Kidney epithelial cell (primary cell): ENCODE measurements at regions not wholly inside any gene's neighbourhood (a gene's known extent, or its start where the extent isn't known, plus 50 kb on each side); places are given as distances from the start of the nearest gene placed in this dataset.

Experiments
- DNase-seq: peaks from one replicate; pipeline ENCODE4 v3.0.0-alpha.2; 2010; ENCODE audit warnings: low read depth
- H3K27me3 ChIP-seq: 2 replicates; pipeline ENCODE4 v1.6.0; 2011; ENCODE audit warnings: low read length; ENCODE audit not compliant: control insufficient read depth, insufficient read depth
- H3K36me3 ChIP-seq: 2 replicates; pipeline ENCODE4 v1.5.1; 2011; ENCODE audit warnings: low read length; ENCODE audit not compliant: control insufficient read depth, insufficient read depth
- H3K4me3 ChIP-seq: 2 replicates; pipeline ENCODE4 v1.5.1; 2011; ENCODE audit warnings: low read depth, mild to moderate bottlenecking, control low read depth, low read length
- CTCF ChIP-seq: IDR thresholded peaks from 2 replicates; pipeline ENCODE4 v1.5.1; 2011; ENCODE audit warnings: mild to moderate bottlenecking, moderate library complexity, low read length, control low read depth, inconsistent platforms; ENCODE audit not compliant: insufficient read depth, poor library complexity, severe bottlenecking

DNA sequence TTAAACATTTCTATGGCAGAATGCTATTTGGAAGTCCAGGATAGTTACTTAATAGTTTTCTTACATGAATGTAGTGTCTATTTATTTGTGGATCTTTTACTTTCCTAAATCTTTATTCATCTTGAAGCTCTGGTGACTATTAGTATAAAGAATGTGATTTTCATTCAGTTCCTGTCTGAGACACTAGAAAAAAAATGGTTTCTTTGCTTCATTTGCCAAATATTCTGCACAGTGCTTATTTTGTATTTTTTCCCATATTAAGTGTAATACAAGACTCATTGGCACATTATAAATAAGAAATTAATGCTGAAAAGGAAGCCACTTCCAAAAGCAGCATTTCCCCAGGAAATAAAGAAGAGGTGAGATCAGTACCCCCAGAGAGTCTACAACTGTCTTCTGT is 109.8 kb downstream of the POSTN start:
- no peak overlapping the region for H3K4me3 ChIP-seq
- no peaks in the 10 kb centered on the region for H3K36me3 ChIP-seq
- no peaks in the 10 kb centered on the region for H3K27me3 ChIP-seq
- TF ChIP-seq CTCF: no peak
- DNase-seq: no peak

DNA sequence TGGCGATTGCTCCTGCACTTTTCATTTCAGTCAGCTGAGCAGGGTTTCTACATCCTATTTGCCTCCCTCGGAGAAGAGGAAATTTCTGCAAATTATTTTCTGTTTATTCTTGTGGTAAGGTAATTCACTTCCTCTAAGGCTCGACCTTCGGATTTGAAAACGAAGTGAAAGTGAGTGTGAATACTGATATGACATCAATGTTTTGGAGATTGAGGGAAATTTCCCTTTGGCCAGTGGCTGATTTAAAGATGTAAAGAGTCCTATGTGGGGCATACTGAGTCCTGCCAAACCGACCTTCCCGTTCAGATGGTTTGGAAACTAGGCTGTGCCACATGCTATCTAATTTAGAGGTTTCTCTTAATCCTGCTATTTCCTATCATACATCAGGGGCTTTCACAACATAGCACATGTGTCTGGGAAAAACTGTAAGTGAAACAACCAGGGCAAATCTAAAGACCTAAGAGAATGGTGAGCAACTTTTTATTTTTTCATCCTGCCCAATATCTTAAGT is 112.3 kb downstream of the POSTN start:
- TF ChIP-seq CTCF: no peak
- H3K27me3 ChIP-seq: no peaks in the 10 kb centered on the region
- no peaks in the 10 kb centered on the region for H3K36me3 ChIP-seq
- DNase-seq: no peak
- no peak overlapping the region for H3K4me3 ChIP-seq

DNA sequence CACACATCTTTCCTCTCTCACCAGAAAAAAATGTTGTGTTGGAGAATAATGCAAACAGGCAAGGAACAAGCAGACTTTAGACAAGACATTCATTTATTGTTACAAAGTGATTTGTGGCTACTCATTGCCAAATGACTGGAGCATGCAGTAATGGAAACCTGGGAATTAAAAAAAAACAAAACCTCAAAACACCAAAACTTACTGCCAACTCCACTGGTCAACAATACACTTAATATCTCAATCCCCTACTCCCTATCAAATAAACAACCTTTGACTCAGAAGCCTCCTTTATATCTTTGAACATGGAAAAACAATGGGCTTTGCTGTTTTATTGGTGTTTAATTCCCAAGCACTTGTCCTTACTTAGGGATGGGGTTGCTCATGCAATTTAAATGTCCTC is 112.8 kb downstream of the POSTN start:
- H3K36me3 ChIP-seq: no peaks in the 10 kb centered on the region
- TF ChIP-seq CTCF: no peak
- no peak overlapping the region for H3K4me3 ChIP-seq
- no peaks in the 10 kb centered on the region for H3K27me3 ChIP-seq
- no peak for DNase-seq

GRCh38 chr13:37484056-37484455 is 114.5 kb downstream of the POSTN start:
- H3K36me3 ChIP-seq: no peaks in the 10 kb centered on the region
- DNase-seq: no peak
- no peak for TF ChIP-seq CTCF
- no peaks in the 10 kb centered on the region for H3K27me3 ChIP-seq
- H3K4me3 ChIP-seq: no peak overlapping the region

DNA sequence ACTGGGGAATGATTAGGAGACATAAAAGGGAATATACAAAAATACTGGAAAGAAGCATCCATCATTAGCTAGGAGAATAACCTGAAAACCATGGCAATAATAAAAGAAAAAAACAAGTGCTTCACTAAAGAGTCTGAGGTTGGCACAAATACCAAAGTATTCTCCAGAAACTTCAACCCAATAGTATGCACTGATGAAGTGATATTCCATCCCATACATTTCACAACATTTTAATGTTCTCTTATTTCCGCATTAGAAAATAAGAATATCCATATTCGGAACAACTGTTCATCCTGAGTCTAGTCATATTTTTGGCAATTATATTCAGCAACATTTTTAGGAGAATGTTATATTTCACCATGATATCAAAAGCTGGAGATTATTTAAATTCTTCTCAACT is 116.2 kb downstream of the POSTN start:
- Histone ChIP-seq H3K27me3 (no peaks in the 10 kb centered on the region), H3K4me3 (no peak overlapping the region), H3K36me3 (no peaks in the 10 kb centered on the region)
- no peak for DNase-seq
- no peak for TF ChIP-seq CTCF

GRCh38 chr13:37481885-37482227 is 116.7 kb downstream of the POSTN start:
- Histone ChIP-seq H3K36me3 (no peaks in the 10 kb centered on the region), H3K4me3 (no peak overlapping the region), H3K27me3 (no peaks in the 10 kb centered on the region)
- no peak for TF ChIP-seq CTCF
- DNase-seq: no peak
